C4-2B (cell line): ENCODE measurements at regions not wholly inside any gene's neighbourhood (a gene's known extent, or its start where the extent isn't known, plus 50 kb on each side); places are given as distances from the start of the nearest gene placed in this dataset.

Experiments used
- ZFX ChIP-seq: fragments of 450-650 bp; IDR thresholded peaks from 2 replicates; pipeline ENCODE4 v1.6.1; 2017
- TF ChIP-seq, protein P1 (sequence below): fragments of 450-650 bp; conservative IDR thresholded peaks from 2 replicates; pipeline ENCODE4 v1.5.1; 2017; ENCODE audit warnings: mild to moderate bottlenecking

DNA sequence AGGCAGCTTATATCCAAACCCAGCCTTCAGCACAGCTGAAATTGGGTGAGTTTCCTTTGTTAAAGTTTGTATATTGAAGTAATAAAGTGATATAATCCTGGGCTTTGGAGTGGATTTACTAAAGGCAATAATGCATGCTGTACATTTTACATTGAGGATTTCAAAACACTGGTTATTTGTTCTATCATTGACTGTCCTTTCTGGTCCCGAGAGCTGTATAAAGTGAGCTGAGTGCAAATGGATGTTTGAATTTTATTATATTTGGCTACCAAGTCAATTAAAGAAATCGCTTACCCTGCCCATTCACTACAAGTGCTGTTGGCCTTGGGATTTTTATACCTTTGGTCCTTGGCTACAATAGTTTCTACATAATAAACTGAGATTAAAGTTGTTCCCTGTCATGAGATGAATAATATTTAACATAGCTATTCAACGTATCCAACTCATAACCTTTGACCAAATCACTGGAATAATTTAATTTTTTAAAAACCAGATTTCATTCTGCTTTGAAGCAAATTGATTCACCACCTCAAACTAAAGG, 207.9 kb downstream of the KLF5 start:
- TF ChIP-seq, protein P1, sequence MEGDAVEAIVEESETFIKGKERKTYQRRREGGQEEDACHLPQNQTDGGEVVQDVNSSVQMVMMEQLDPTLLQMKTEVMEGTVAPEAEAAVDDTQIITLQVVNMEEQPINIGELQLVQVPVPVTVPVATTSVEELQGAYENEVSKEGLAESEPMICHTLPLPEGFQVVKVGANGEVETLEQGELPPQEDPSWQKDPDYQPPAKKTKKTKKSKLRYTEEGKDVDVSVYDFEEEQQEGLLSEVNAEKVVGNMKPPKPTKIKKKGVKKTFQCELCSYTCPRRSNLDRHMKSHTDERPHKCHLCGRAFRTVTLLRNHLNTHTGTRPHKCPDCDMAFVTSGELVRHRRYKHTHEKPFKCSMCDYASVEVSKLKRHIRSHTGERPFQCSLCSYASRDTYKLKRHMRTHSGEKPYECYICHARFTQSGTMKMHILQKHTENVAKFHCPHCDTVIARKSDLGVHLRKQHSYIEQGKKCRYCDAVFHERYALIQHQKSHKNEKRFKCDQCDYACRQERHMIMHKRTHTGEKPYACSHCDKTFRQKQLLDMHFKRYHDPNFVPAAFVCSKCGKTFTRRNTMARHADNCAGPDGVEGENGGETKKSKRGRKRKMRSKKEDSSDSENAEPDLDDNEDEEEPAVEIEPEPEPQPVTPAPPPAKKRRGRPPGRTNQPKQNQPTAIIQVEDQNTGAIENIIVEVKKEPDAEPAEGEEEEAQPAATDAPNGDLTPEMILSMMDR = no peak
- TF ChIP-seq ZFX = no peak
